ENCODE measurements at regions not wholly inside any gene's neighbourhood (a gene's known extent, or its start where the extent isn't known, plus 50 kb on each side); places are given as distances from the start of the nearest gene placed in this dataset.
A peak's percentile ranks its signal among the peaks of the same experiment; 100 is the strongest.

DNA sequence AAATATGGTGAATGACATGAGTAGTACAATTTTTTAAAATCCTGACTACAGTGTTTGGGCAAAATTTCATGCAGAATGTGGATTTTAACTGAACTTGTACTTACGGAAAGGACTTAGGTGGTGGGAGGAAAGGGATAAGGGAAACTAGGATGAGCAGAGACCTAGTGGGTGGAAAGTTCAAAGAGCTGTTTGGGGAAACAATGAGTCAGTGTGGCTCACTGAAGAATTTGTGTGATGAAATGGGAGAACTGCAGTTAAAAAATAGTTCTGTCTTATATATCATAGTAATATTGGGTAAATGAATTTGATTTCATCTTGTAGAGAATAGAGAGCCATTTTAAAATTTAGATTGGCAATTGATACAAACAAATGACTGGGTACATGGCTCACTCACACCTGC, 220.1 kb upstream of the CTAGE1 start:
- Histone ChIP-seq H4K91ac (ENCODE audit: low read depth, low read length) (no peak overlapping the region), H3K27ac (ENCODE audit: low read depth, low read length) (no peak overlapping the region), H2AFZ (ENCODE audit: insufficient read depth, low read length, poor library complexity) (no peak overlapping the region), H4K8ac (ENCODE audit: low read depth, low read length) (no peak overlapping the region), H3K27me3 (ENCODE audit: insufficient read depth, low read length) (no peaks in the 10 kb centered on the region), H3K4me3 (ENCODE audit: low read depth, low read length) (no peak overlapping the region), H2BK12ac (ENCODE audit: low read length) (no peak overlapping the region), H3K79me1 (ENCODE audit: low read length) (no peaks in the 10 kb centered on the region), H3K79me2 (ENCODE audit: control insufficient read depth, insufficient read depth, low read length, poor library complexity) (no peaks in the 10 kb centered on the region), H3K4me1 (ENCODE audit: control insufficient read depth in 1 of 2, insufficient read depth in 2 of 2, low read length in 2 of 2) (no peaks in the 10 kb centered on the region), H3K4me2 (ENCODE audit: low read length) (no peak overlapping the region), H2BK5ac (ENCODE audit: low read depth, low read length, poor library complexity) (no peak overlapping the region), H3K18ac (ENCODE audit: low read length) (no peak overlapping the region), H3K36me3 (ENCODE audit: control insufficient read depth in 1 of 2, insufficient read depth in 2 of 2, low read length in 2 of 2) (no peaks in the 10 kb centered on the region), H3K23ac (ENCODE audit: low read length) (no peak overlapping the region), H3K9me3 (ENCODE audit: insufficient read depth, low read depth, low read length) (peaks cover 3% of the 10 kb centered on the region), H3K14ac (ENCODE audit: low read length) (no peak overlapping the region), H3K9ac (ENCODE audit: low read length) (no peak overlapping the region), H2BK120ac (ENCODE audit: insufficient read depth, low read length, poor library complexity) (no peak overlapping the region), H2AK5ac (ENCODE audit: low read length) (no peak overlapping the region), H4K12ac (ENCODE audit: low read depth, low read length) (no peak overlapping the region), H3K4ac (ENCODE audit: low read depth, low read length) (no peak overlapping the region)
- WGBS (ENCODE audit: extremely low coverage, insufficient coverage, insufficient read length) = no CpG with 5 or more reads among the region's 1 CpG
- DNase-seq = peak; percentile 10 to 57

- no peaks in the 10 kb centered on the region for H3K79me1 ChIP-seq (ENCODE audit: low read length)
These were observed 221.3 kb upstream of the CTAGE1 start for GRCh38 chr18:22639026-22639463.

DNA sequence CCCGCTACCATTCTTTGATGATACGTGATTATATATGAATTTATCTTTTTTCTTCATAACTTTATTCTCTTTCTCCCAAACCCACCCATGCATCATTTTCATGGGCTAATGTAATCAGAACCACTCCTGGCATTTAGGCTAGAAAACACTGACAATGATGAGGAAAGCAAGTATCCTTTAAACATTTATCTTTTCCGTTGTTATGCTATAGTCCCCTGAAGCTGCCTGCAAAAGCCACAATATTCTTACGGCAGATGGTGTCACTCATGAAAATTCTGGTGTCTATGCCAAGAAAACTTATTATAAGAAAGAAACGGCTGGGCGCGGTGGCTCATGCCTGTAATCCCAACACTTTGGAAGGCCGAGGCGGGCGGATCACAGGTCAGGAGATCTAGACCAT, 221.8 kb upstream of the CTAGE1 start:
- no peak overlapping the region for H3K14ac ChIP-seq (ENCODE audit: low read length)
- no peak overlapping the region for H2BK120ac ChIP-seq (ENCODE audit: insufficient read depth, low read length, poor library complexity)

More at GRCh38 chr18:22639026-22639463, 221.3 kb upstream of the CTAGE1 start:
- WGBS (ENCODE audit: extremely low coverage, insufficient coverage, insufficient read length) = no CpG with 5 or more reads among the region's 2 CpGs
- no peak overlapping the region for H3K23ac ChIP-seq (ENCODE audit: low read length)
- peaks cover 3% of the 10 kb centered on the region for H3K9me3 ChIP-seq (ENCODE audit: insufficient read depth, low read depth, low read length)
- no peak overlapping the region for H2BK5ac ChIP-seq (ENCODE audit: low read depth, low read length, poor library complexity)
- H3K4ac ChIP-seq (ENCODE audit: low read depth, low read length) = no peak overlapping the region
- H3K4me1 ChIP-seq (ENCODE audit: control insufficient read depth in 1 of 2, insufficient read depth in 2 of 2, low read length in 2 of 2) = no peaks in the 10 kb centered on the region
- H3K79me2 ChIP-seq (ENCODE audit: control insufficient read depth, insufficient read depth, low read length, poor library complexity) = no peaks in the 10 kb centered on the region
- peak in 1 of 2 donors; percentile 46 for DNase-seq
- no peak overlapping the region for H3K14ac ChIP-seq (ENCODE audit: low read length)
- no peak overlapping the region for H4K91ac ChIP-seq (ENCODE audit: low read depth, low read length)
- no peak overlapping the region for H3K9ac ChIP-seq (ENCODE audit: low read length)
- no peak overlapping the region for H2AFZ ChIP-seq (ENCODE audit: insufficient read depth, low read length, poor library complexity)
- no peak overlapping the region for H3K4me2 ChIP-seq (ENCODE audit: low read length)
- H4K12ac ChIP-seq (ENCODE audit: low read depth, low read length) = no peak overlapping the region
- no peak overlapping the region for H2BK120ac ChIP-seq (ENCODE audit: insufficient read depth, low read length, poor library complexity)
- no peaks in the 10 kb centered on the region for H3K36me3 ChIP-seq (ENCODE audit: control insufficient read depth in 1 of 2, insufficient read depth in 2 of 2, low read length in 2 of 2)
- no peak overlapping the region for H2AK5ac ChIP-seq (ENCODE audit: low read length)
- H3K18ac ChIP-seq (ENCODE audit: low read length) = no peak overlapping the region
- H3K27ac ChIP-seq (ENCODE audit: low read depth, low read length) = no peak overlapping the region
- H3K27me3 ChIP-seq (ENCODE audit: insufficient read depth, low read length) = no peaks in the 10 kb centered on the region
- H4K8ac ChIP-seq (ENCODE audit: low read depth, low read length) = no peak overlapping the region
- no peak overlapping the region for H2BK12ac ChIP-seq (ENCODE audit: low read length)
- H3K4me3 ChIP-seq (ENCODE audit: low read depth, low read length) = no peak overlapping the region

GRCh38 chr18:22640281-22640842, 222.6 kb upstream of the CTAGE1 start:
- Histone ChIP-seq H3K4ac (ENCODE audit: low read depth, low read length) (no peak overlapping the region), H2BK5ac (ENCODE audit: low read depth, low read length, poor library complexity) (no peak overlapping the region), H4K8ac (ENCODE audit: low read depth, low read length) (no peak overlapping the region), H2AFZ (ENCODE audit: insufficient read depth, low read length, poor library complexity) (no peak overlapping the region), H2BK120ac (ENCODE audit: insufficient read depth, low read length, poor library complexity) (no peak overlapping the region), H4K91ac (ENCODE audit: low read depth, low read length) (no peak overlapping the region), H4K12ac (ENCODE audit: low read depth, low read length) (no peak overlapping the region), H3K23ac (ENCODE audit: low read length) (no peak overlapping the region), H2AK5ac (ENCODE audit: low read length) (no peak overlapping the region), H3K27me3 (ENCODE audit: insufficient read depth, low read length) (no peaks in the 10 kb centered on the region), H3K79me2 (ENCODE audit: control insufficient read depth, insufficient read depth, low read length, poor library complexity) (no peaks in the 10 kb centered on the region), H3K9me3 (ENCODE audit: insufficient read depth, low read depth, low read length) (peaks cover 1% of the 10 kb centered on the region), H2BK12ac (ENCODE audit: low read length) (no peak overlapping the region), H3K79me1 (ENCODE audit: low read length) (no peaks in the 10 kb centered on the region), H3K14ac (ENCODE audit: low read length) (no peak overlapping the region), H3K4me3 (ENCODE audit: low read depth, low read length) (no peak overlapping the region), H3K27ac (ENCODE audit: low read depth, low read length) (no peak overlapping the region), H3K18ac (ENCODE audit: low read length) (no peak overlapping the region), H3K9ac (ENCODE audit: low read length) (no peak overlapping the region), H3K4me2 (ENCODE audit: low read length) (no peak overlapping the region), H3K4me1 (ENCODE audit: control insufficient read depth in 1 of 2, insufficient read depth in 2 of 2, low read length in 2 of 2) (no peaks in the 10 kb centered on the region), H3K36me3 (ENCODE audit: control insufficient read depth in 1 of 2, insufficient read depth in 2 of 2, low read length in 2 of 2) (no peaks in the 10 kb centered on the region)
- WGBS (ENCODE audit: extremely low coverage, insufficient coverage, insufficient read length) = no CpG with 5 or more reads among the region's 4 CpGs
- no peak for DNase-seq

More for the DNA sequence above, 221.8 kb upstream of the CTAGE1 start:
- no peak overlapping the region for H2AK5ac ChIP-seq (ENCODE audit: low read length)
- H2AFZ ChIP-seq (ENCODE audit: insufficient read depth, low read length, poor library complexity) = no peak overlapping the region
- no peak overlapping the region for H3K9ac ChIP-seq (ENCODE audit: low read length)
- no peak overlapping the region for H3K18ac ChIP-seq (ENCODE audit: low read length)
- no peak for DNase-seq
- H4K91ac ChIP-seq (ENCODE audit: low read depth, low read length) = no peak overlapping the region
- H3K4me2 ChIP-seq (ENCODE audit: low read length) = no peak overlapping the region
- H3K27ac ChIP-seq (ENCODE audit: low read depth, low read length) = no peak overlapping the region
- H3K79me1 ChIP-seq (ENCODE audit: low read length) = no peaks in the 10 kb centered on the region
- H3K23ac ChIP-seq (ENCODE audit: low read length) = no peak overlapping the region
- H2BK12ac ChIP-seq (ENCODE audit: low read length) = no peak overlapping the region
- H3K79me2 ChIP-seq (ENCODE audit: control insufficient read depth, insufficient read depth, low read length, poor library complexity) = no peaks in the 10 kb centered on the region
- no peaks in the 10 kb centered on the region for H3K27me3 ChIP-seq (ENCODE audit: insufficient read depth, low read length)
- H4K12ac ChIP-seq (ENCODE audit: low read depth, low read length) = no peak overlapping the region
- no peak overlapping the region for H3K4me3 ChIP-seq (ENCODE audit: low read depth, low read length)
- H4K8ac ChIP-seq (ENCODE audit: low read depth, low read length) = no peak overlapping the region
- H3K9me3 ChIP-seq (ENCODE audit: insufficient read depth, low read depth, low read length) = peaks cover 1% of the 10 kb centered on the region
- no peak overlapping the region for H3K4ac ChIP-seq (ENCODE audit: low read depth, low read length)
- no CpG with 5 or more reads among the region's 10 CpGs for WGBS (ENCODE audit: extremely low coverage, insufficient coverage, insufficient read length)
- no peaks in the 10 kb centered on the region for H3K36me3 ChIP-seq (ENCODE audit: control insufficient read depth in 1 of 2, insufficient read depth in 2 of 2, low read length in 2 of 2)
- no peak overlapping the region for H2BK5ac ChIP-seq (ENCODE audit: low read depth, low read length, poor library complexity)
- H3K4me1 ChIP-seq (ENCODE audit: control insufficient read depth in 1 of 2, insufficient read depth in 2 of 2, low read length in 2 of 2) = no peaks in the 10 kb centered on the region

Data from trophoblast cell (in vitro differentiated cells and primary cell).